ENCODE measurements at regions not wholly inside any gene's neighbourhood (a gene's known extent, or its start where the extent isn't known, plus 50 kb on each side); places are given as distances from the start of the nearest gene placed in this dataset.

DNA sequence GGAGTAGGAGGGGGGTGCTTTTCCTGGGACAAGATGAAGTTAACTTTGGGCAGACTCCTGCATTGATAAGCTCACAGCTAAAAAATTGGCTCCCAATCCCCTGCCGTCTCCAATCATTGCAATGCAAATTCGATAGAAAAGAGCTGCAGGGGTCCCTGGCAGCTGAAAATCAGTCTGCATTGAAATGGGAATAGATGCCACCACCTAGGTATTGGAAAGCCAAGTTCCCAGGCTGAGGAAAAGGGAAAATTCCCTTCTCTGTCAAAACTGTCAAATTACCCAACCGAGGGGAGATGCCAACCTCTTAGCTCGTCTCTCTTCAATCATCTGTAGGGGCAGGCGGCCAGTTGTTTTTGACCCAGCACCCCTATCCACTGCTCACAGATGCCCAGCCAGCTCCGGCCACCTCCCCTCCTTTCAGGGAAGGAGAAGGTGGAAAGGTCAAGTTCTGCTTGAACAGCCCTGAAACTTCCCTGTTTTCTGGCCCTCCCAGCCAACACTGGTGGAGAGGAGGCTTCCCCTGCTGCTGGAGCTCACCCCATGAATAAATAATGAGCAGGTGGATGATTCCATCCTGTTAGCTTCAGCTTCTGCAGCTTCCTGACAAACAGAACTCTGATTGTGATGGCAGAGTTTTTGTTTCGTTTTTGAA is 916.3 kb downstream of the TBC1D22A start:
- H3K27ac Mint-ChIP-seq = no peak overlapping the region

DNA sequence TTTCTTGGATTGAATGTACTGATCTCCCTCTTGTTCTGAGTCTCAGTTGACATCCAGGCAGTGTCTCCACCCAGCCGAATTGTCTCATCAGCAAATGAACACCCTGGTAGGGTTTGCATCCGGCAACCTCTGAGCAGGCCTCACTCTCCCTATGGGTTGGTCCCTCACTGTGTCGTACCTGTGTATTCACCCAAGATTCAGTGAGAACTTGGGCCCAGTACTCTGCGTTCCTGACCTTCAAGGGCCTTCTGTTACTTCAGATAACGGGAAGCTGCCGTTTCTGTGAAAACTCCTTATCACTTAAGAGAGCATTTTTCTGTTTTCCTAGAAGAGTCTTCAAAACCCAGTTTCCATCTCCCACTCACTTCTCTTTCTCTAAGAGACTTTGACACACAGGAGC is 915.6 kb downstream of the TBC1D22A start:
- Mint-ChIP-seq H3K27ac (no peak overlapping the region), H3K9me3 (peaks cover 0 to 10% (median 2%) of the 10 kb centered on the region in 3 donors), H3K4me3 (no peak overlapping the region), H3K27me3 (no peaks in the 10 kb centered on the region), H3K4me1 (no peaks in the 10 kb centered on the region), H3K36me3 (no peaks in the 10 kb centered on the region)

More for the DNA sequence above, 916.3 kb downstream of the TBC1D22A start:
- Mint-ChIP-seq H3K9me3 (peaks cover 2 to 10% (median 2%) of the 10 kb centered on the region in 3 donors), H3K4me1 (no peaks in the 10 kb centered on the region), H3K27me3 (no peaks in the 10 kb centered on the region), H3K4me3 (no peak overlapping the region), H3K36me3 (no peaks in the 10 kb centered on the region)

GRCh38 chr22:47676685-47677084 is 914.2 kb downstream of the TBC1D22A start:
- Mint-ChIP-seq H3K36me3 (no peaks in the 10 kb centered on the region), H3K27me3 (no peaks in the 10 kb centered on the region), H3K9me3 (peaks cover 0 to 8% (median 2%) of the 10 kb centered on the region in 3 donors), H3K4me3 (no peak overlapping the region), H3K27ac (no peak overlapping the region), H3K4me1 (no peaks in the 10 kb centered on the region)

DNA sequence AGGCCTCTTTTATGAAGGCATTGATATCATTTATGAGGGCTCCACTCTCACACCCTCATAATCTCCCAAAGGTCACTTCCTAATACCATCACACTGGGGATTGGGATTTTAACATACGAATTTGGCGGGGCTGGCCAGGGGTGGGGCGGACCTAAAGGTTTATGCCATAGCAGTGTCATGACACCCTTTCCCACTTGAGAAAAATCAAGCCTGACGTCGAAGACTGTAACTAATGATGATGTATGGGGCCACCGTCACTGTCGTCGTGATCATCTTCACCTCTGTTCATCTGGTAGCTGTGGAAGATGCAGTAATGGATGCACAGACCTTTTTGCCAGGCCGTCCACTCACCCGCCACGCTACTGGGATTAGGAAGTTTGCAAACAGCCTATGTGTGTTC is 912.1 kb downstream of the TBC1D22A start:
- H3K9me3 Mint-ChIP-seq = peaks cover 2 to 5% (median 3%) of the 10 kb centered on the region in 3 donors
- no peak overlapping the region for H3K27ac Mint-ChIP-seq
- H3K36me3 Mint-ChIP-seq = peaks cover 4% of the 10 kb centered on the region
- no peaks in the 10 kb centered on the region for H3K27me3 Mint-ChIP-seq
- no peak overlapping the region for H3K4me3 Mint-ChIP-seq
- H3K4me1 Mint-ChIP-seq = no peaks in the 10 kb centered on the region

DNA sequence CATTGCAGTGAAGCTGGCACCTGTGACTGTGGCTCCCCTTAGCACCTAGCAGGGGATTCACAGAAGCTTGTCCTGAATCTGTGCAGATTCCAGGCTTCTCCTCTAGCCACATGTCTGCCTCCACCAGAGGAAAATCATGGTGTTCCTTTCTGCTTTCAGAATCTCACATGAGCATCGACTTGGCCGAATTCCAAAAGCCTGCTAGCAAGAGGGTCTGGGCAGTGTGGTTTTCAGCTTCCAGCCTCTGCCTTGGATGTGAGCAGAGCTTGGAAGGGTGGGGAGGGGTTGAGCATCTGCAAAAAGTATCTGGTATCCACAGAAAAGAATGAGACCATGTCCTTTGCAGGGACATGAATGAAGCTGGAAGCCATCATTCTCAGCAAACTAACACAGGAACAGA is 911.1 kb downstream of the TBC1D22A start:
- H3K36me3 Mint-ChIP-seq = peaks cover 4% of the 10 kb centered on the region
- H3K4me3 Mint-ChIP-seq = no peak overlapping the region
- H3K9me3 Mint-ChIP-seq = peaks cover 2 to 7% (median 3%) of the 10 kb centered on the region in 3 donors
- H3K4me1 Mint-ChIP-seq = no peaks in the 10 kb centered on the region
- no peak overlapping the region for H3K27ac Mint-ChIP-seq
- no peaks in the 10 kb centered on the region for H3K27me3 Mint-ChIP-seq

DNA sequence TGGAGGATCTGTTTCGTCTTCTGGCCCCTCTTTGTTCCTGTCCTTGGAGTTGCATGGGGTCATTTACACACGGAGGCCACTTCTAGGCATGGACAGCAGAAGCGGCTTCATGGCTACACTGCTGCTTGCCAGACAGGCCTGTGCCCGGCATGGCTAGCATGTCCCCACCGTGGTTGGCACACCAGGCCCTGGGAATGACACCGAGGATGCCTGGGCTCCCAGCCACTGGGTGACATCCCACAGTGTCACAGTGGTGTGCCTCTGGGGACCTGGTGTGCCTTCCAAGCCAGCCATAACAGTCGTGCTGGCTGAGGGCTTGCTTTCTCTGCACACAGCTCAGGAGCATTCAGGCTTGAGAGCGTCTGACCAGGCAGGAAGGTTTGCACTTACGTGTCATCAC is 910.1 kb downstream of the TBC1D22A start:
- H3K27me3 Mint-ChIP-seq = no peaks in the 10 kb centered on the region
- no peaks in the 10 kb centered on the region for H3K4me1 Mint-ChIP-seq
- no peak overlapping the region for H3K4me3 Mint-ChIP-seq
- no peak overlapping the region for H3K27ac Mint-ChIP-seq
- H3K9me3 Mint-ChIP-seq = peaks cover 2 to 7% (median 5%) of the 10 kb centered on the region in 3 donors
- H3K36me3 Mint-ChIP-seq = peaks cover 4% of the 10 kb centered on the region

GRCh38 chr22:47665151-47665550 is 902.7 kb downstream of the TBC1D22A start:
- H3K27me3 Mint-ChIP-seq = no peaks in the 10 kb centered on the region
- H3K36me3 Mint-ChIP-seq = peaks cover 3% of the 10 kb centered on the region
- H3K9me3 Mint-ChIP-seq = peaks cover 5 to 31% (median 8%) of the 10 kb centered on the region in 3 donors
- no peak overlapping the region for H3K4me3 Mint-ChIP-seq
- no peak overlapping the region for H3K27ac Mint-ChIP-seq
- H3K4me1 Mint-ChIP-seq = no peaks in the 10 kb centered on the region

GRCh38 chr22:47663615-47664605 is 901.5 kb downstream of the TBC1D22A start:
- Mint-ChIP-seq H3K36me3 (no peaks in the 10 kb centered on the region), H3K4me1 (no peaks in the 10 kb centered on the region), H3K27ac (no peak overlapping the region), H3K4me3 (no peak overlapping the region), H3K9me3 (peaks cover 5 to 24% (median 5%) of the 10 kb centered on the region in 3 donors), H3K27me3 (no peaks in the 10 kb centered on the region)

DNA sequence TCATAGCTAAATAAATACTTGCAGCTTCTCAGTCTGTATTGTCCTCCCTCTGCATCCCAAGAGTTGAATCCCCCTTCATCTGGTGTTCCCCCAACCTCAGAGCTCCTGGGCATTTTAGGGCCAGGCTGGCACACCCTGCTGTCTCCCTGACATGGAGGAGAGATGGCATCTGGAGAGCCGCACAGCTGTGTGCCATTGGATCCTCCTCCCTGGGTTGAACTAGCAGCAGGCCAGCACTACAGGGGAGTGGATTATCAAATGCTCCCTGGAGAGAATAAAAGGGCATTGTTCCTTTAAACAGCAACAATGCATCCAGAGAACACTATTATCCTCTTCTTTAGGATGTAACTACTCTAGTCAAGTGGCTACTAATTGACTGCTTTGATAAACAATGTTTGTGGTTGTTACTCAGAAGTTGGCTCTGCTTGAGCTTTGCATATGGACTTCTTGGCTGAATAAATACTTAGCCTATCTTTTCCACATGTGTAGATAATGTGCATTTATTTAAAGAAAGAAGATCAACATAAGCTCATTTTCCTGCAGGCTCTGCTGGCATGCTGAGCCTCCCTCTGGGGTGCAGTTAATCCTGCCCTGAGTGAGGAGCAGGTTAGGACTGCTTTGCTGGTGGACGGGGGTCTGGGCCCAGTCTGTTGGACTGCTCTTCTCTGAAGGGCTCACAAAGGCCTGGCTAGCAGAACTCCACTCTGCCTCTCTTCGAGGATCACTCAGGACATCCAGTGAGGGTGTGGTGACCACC is 897.2 kb downstream of the TBC1D22A start:
- no peaks in the 10 kb centered on the region for H3K4me1 Mint-ChIP-seq
- no peaks in the 10 kb centered on the region for H3K36me3 Mint-ChIP-seq
- H3K27ac Mint-ChIP-seq = no peak overlapping the region
- peaks cover 2 to 18% (median 4%) of the 10 kb centered on the region in 3 donors for H3K9me3 Mint-ChIP-seq
- no peaks in the 10 kb centered on the region for H3K27me3 Mint-ChIP-seq
- H3K4me3 Mint-ChIP-seq = no peak overlapping the region

DNA sequence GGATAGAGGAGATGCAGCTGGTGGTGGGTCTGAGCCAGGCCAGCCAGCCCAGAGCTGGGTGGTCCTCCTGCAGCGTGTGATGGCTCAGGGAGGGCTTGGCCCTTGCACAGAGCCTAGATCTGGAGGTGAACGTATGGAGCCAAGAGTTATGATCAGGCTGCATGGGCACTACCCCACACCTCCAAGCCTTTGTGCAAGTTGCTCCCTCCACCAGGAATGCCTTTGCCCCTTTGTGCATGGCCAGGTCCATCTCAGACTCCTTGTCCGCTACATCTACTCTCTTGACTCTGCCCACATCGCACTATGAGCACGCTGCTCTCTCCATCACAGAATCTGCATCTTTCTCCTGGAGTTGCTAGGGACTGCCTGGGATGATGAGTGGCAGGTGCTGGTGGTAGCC is 895.7 kb downstream of the TBC1D22A start:
- H3K27ac Mint-ChIP-seq = no peak overlapping the region
- no peaks in the 10 kb centered on the region for H3K4me1 Mint-ChIP-seq
- no peaks in the 10 kb centered on the region for H3K36me3 Mint-ChIP-seq
- H3K4me3 Mint-ChIP-seq = no peak overlapping the region
- H3K9me3 Mint-ChIP-seq = peaks cover 2 to 8% (median 3%) of the 10 kb centered on the region in 3 donors
- no peaks in the 10 kb centered on the region for H3K27me3 Mint-ChIP-seq

DNA sequence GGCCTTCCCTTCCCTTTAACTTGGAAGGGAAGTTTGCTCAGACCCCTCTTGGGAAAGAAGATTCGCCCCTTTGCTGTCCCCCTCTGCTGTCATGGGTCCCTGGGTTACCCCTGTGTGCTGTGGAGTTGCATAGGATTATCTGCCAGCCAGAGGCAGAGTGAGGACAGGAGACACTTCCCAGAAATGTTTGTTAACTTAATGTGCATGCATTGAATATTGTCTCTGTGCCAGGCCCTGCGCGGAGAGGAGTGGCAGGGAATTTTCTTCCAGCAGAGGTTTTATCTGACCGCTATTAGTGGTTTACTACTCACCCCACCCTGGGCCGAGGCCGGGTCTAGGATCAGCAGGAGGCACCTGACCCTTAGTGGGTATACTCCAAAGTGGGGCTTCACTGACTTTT is 894.8 kb downstream of the TBC1D22A start:
- H3K27ac Mint-ChIP-seq = no peak overlapping the region
- no peaks in the 10 kb centered on the region for H3K4me1 Mint-ChIP-seq
- no peaks in the 10 kb centered on the region for H3K36me3 Mint-ChIP-seq
- H3K27me3 Mint-ChIP-seq = no peaks in the 10 kb centered on the region
- H3K4me3 Mint-ChIP-seq = no peak overlapping the region
- peaks cover 2 to 4% (median 3%) of the 10 kb centered on the region in 3 donors for H3K9me3 Mint-ChIP-seq

- H3K27ac Mint-ChIP-seq = no peak overlapping the region
- H3K4me3 Mint-ChIP-seq = no peak overlapping the region
- H3K9me3 Mint-ChIP-seq = peaks cover 2 to 4% (median 3%) of the 10 kb centered on the region in 3 donors
- no peaks in the 10 kb centered on the region for H3K4me1 Mint-ChIP-seq
- no peaks in the 10 kb centered on the region for H3K36me3 Mint-ChIP-seq
- no peaks in the 10 kb centered on the region for H3K27me3 Mint-ChIP-seq
These were observed 894.4 kb downstream of the TBC1D22A start for GRCh38 chr22:47656806-47657205.

- Mint-ChIP-seq H3K27ac (no peak overlapping the region), H3K4me1 (no peaks in the 10 kb centered on the region), H3K36me3 (no peaks in the 10 kb centered on the region), H3K4me3 (no peak overlapping the region), H3K9me3 (peaks cover under 1 to 3% (median 2%) of the 10 kb centered on the region in 3 donors), H3K27me3 (no peaks in the 10 kb centered on the region)
These were observed 893.5 kb downstream of the TBC1D22A start for GRCh38 chr22:47655930-47656329.

GRCh38 chr22:47654922-47655491 is 892.6 kb downstream of the TBC1D22A start:
- Mint-ChIP-seq H3K36me3 (no peaks in the 10 kb centered on the region), H3K27ac (no peak overlapping the region), H3K27me3 (no peaks in the 10 kb centered on the region), H3K9me3 (peaks cover 0 to 3% (median 2%) of the 10 kb centered on the region in 3 donors), H3K4me1 (no peaks in the 10 kb centered on the region), H3K4me3 (no peak overlapping the region)
